CD14-positive monocyte (primary cell): ENCODE measurements at regions not wholly inside any gene's neighbourhood (a gene's known extent, or its start where the extent isn't known, plus 50 kb on each side); places are given as distances from the start of the nearest gene placed in this dataset.

Source experiments
- DNase-seq, 3 donors: peaks; one replicate each; pipeline ENCODE4 v3.0.0-alpha.2; 2011 to 2022
- H2AFZ ChIP-seq: 2 replicates; pipeline ENCODE4 v1.6.0; 2012; ENCODE audit warnings: mild to moderate bottlenecking, low read depth, low read length, inconsistent platforms; ENCODE audit not compliant: insufficient read depth, poor library complexity, severe bottlenecking
- H3K27ac ChIP-seq, 2 donors: 1 replicate in 1 of 2; 2 replicates in 1 of 2; pipeline ENCODE4 v1.5.1; 2012 to 2013; ENCODE audit warnings: low read length in 2 of 2, control low read depth in 1 of 2, inconsistent platforms in 1 of 2, low read depth in 1 of 2, mild to moderate bottlenecking in 1 of 2
- H3K27me3 ChIP-seq, 2 donors: one replicate each; pipeline versions ENCODE4 v1.6.0 to v1.6.1; 2011 to 2013; ENCODE audit warnings: low read length in 2 of 2; ENCODE audit not compliant: control insufficient read depth in 2 of 2, insufficient read depth in 2 of 2
- H3K36me3 ChIP-seq, 2 donors: replicated peaks in 1 of 2; 1 replicate in 1 of 2; 2 replicates in 1 of 2; pipeline versions ENCODE4 v1.5.1 to v1.6.1; 2012 to 2013; ENCODE audit warnings: low read length in 2 of 2, control low read depth in 1 of 2, inconsistent platforms in 1 of 2, mild to moderate bottlenecking in 1 of 2; ENCODE audit not compliant: insufficient read depth in 2 of 2, control insufficient read depth in 1 of 2
- H3K4me1 ChIP-seq, 2 donors: 1 replicate in 1 of 2; 2 replicates in 1 of 2; pipeline versions ENCODE4 v1.5.1 to v1.6.1; 2012 to 2013; ENCODE audit warnings: low read length in 2 of 2, control low read depth in 1 of 2, inconsistent platforms in 1 of 2, mild to moderate bottlenecking in 1 of 2, moderate library complexity in 1 of 2; ENCODE audit not compliant: insufficient read depth in 2 of 2, control insufficient read depth in 1 of 2
- H3K4me2 ChIP-seq: replicated peaks from 2 replicates; pipeline ENCODE3; 2012; ENCODE audit warnings: low read length, moderate library complexity, mild to moderate bottlenecking; ENCODE audit not compliant: poor library complexity, severe bottlenecking; ENCODE audit errors: extremely low read depth
- H3K4me3 ChIP-seq, 3 experiments: fragments of 200-600 bp in 1 of 3; sonication (generic) in 1 of 3; replicated peaks in 1 of 3; 1 replicate in 2 of 3; 2 replicates in 1 of 3; pipeline ENCODE4 v1.5.1; 2011 to 2013; ENCODE audit warnings: low read length in 3 of 3, mild to moderate bottlenecking in 3 of 3, control low read depth in 2 of 3, low read depth in 2 of 3, inconsistent platforms in 1 of 3, moderate library complexity in 1 of 3
- H3K79me2 ChIP-seq: 2 replicates; pipeline ENCODE4 v1.6.0; 2012; ENCODE audit warnings: mild to moderate bottlenecking, control low read depth, inconsistent platforms, low read length, moderate library complexity; ENCODE audit not compliant: insufficient read depth
- H3K9ac ChIP-seq: 2 replicates; pipeline ENCODE4 v1.6.0; 2017; ENCODE audit warnings: low read length, mild to moderate bottlenecking; ENCODE audit not compliant: insufficient read depth, poor library complexity, severe bottlenecking
- H3K9me3 ChIP-seq, 2 donors: replicated peaks in 1 of 2; 1 replicate in 1 of 2; 2 replicates in 1 of 2; pipeline versions ENCODE4 v1.5.1 to v1.6.1; 2012 to 2013; ENCODE audit warnings: low read length in 2 of 2, control low read depth in 1 of 2; ENCODE audit not compliant: control insufficient read depth in 1 of 2, insufficient read depth in 1 of 2
- H4K20me1 ChIP-seq: 2 replicates; pipeline ENCODE4 v1.6.0; 2012; ENCODE audit warnings: mild to moderate bottlenecking, low read length, control low read depth, moderate library complexity; ENCODE audit not compliant: insufficient read depth
- H3K27ac Mint-ChIP-seq, 7 donors: one replicate each; pipeline ENCODE4 v1.8.0; 2020; ENCODE audit warnings: mild to moderate bottlenecking in 7 of 7, mixed read lengths in 7 of 7, moderate library complexity in 6 of 7, inconsistent platforms in 2 of 7
- H3K27me3 Mint-ChIP-seq, 3 donors: one replicate each; pipeline ENCODE4 v1.8.0; 2021 to 2022; ENCODE audit warnings: low read depth in 3 of 3, mild to moderate bottlenecking in 3 of 3, mixed read lengths in 3 of 3, moderate library complexity in 3 of 3, inconsistent platforms in 1 of 3
- H3K36me3 Mint-ChIP-seq, 2 donors: one replicate each; pipeline ENCODE4 v1.8.0; 2020; ENCODE audit warnings: mixed read lengths in 2 of 2, inconsistent platforms in 1 of 2, mild to moderate bottlenecking in 1 of 2
- H3K4me1 Mint-ChIP-seq: one replicate; pipeline ENCODE4 v1.8.0; 2020; ENCODE audit warnings: mild to moderate bottlenecking, mixed read lengths
- H3K4me3 Mint-ChIP-seq, 2 donors: one replicate each; pipeline ENCODE4 v1.8.0; 2020; ENCODE audit warnings: mild to moderate bottlenecking in 2 of 2, mixed read lengths in 2 of 2, moderate library complexity in 1 of 2
- H3K9me3 Mint-ChIP-seq, 7 donors: one replicate each; pipeline ENCODE4 v1.8.0; 2020 to 2022; ENCODE audit warnings: mixed read lengths in 7 of 7, mild to moderate bottlenecking in 6 of 7, moderate library complexity in 6 of 7, inconsistent platforms in 2 of 7
- CTCF ChIP-seq: fragments of 200-600 bp; IDR thresholded peaks from one replicate; pipeline ENCODE4 v1.8.0; 2022; ENCODE audit warnings: antibody characterized with exemption, mild to moderate bottlenecking
- WGBS: methylation state at CpG from one replicate; pipeline ENCODE4 v1.1.5; 2013; ENCODE audit warnings: missing lambda C conversion rate; ENCODE audit not compliant: insufficient coverage; 5-methylcytosine and 5-hydroxymethylcytosine counted together
- intact Hi-C, 2 donors: fragments of 100-400 bp; cut with micrococcal nuclease; formaldehyde crosslinking; loops; one replicate each; pipeline versions ENCODE4 v1.15.0 to v1.15.1; 2023

DNA sequence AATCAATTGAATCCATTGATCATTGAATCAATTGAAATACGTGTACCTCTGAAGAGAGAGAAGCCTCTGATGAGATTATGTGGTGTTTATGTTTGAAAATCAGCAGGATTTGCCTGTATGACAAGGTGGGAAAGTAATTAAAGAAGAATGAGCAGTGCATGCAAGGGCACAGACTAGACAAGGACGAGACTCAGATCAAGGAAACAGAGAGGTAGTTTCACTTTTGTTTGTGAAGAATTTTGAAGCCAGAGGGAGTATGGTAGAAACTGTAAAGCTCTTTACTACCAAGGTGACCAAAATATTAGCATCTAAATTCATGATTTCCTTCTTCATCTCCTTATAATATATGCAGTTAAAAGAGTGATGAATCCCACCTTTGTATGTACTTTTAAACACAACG lies 1830.0 kb upstream of the IGFBP7 start:
- H3K4me2 ChIP-seq = no peak overlapping the region
- no peaks in the 10 kb centered on the region for H3K79me2 ChIP-seq
- no peak overlapping the region for H2AFZ ChIP-seq
- Mint-ChIP-seq H3K27ac (no peak overlapping the region), H3K4me3 (no peak overlapping the region), H3K36me3 (no peaks in the 10 kb centered on the region), H3K27me3 (no peaks in the 10 kb centered on the region), H3K9me3 (peaks cover 0 to 3% (median 0%) of the 10 kb centered on the region in 7 donors), H3K4me1 (no peaks in the 10 kb centered on the region)
- H3K4me1 ChIP-seq = no peaks in the 10 kb centered on the region
- TF ChIP-seq CTCF = no peak
- 38% methylated on average over 1 of the region's 3 CpGs for WGBS
- H3K9me3 ChIP-seq = no peaks in the 10 kb centered on the region
- DNase-seq = no peak
- no peak overlapping the region for H3K9ac ChIP-seq
- no peaks in the 10 kb centered on the region for H3K27me3 ChIP-seq
- intact Hi-C loops = no loop called here
- H3K4me3 ChIP-seq = no peak overlapping the region
- no peaks in the 10 kb centered on the region for H3K36me3 ChIP-seq
- no peaks in the 10 kb centered on the region for H4K20me1 ChIP-seq
- H3K27ac ChIP-seq = no peak overlapping the region

- WGBS = no CpG with 5 or more reads among the region's 1 CpG
- no peaks in the 10 kb centered on the region for H3K4me1 Mint-ChIP-seq
These were observed 1831.1 kb upstream of the IGFBP7 start for GRCh38 chr4:58941286-58941685.

More at GRCh38 chr4:58941286-58941685, 1831.1 kb upstream of the IGFBP7 start:
- Histone ChIP-seq H3K4me3 (no peak overlapping the region), H3K27me3 (no peaks in the 10 kb centered on the region), H3K4me1 (no peaks in the 10 kb centered on the region), H3K9me3 (no peaks in the 10 kb centered on the region), H3K4me2 (no peak overlapping the region), H3K9ac (no peak overlapping the region), H2AFZ (no peak overlapping the region), H4K20me1 (no peaks in the 10 kb centered on the region), H3K36me3 (no peaks in the 10 kb centered on the region), H3K79me2 (no peaks in the 10 kb centered on the region), H3K27ac (no peak overlapping the region)
- intact Hi-C loops = no loop called here
- TF ChIP-seq CTCF = no peak
- Mint-ChIP-seq H3K27ac (no peak overlapping the region), H3K9me3 (peaks cover 0 to 3% (median 0%) of the 10 kb centered on the region in 7 donors), H3K36me3 (no peaks in the 10 kb centered on the region), H3K27me3 (no peaks in the 10 kb centered on the region), H3K4me3 (no peak overlapping the region)
- no peak for DNase-seq
